SJCRH30 (cell line): ENCODE measurements at regions not wholly inside any gene's neighbourhood (a gene's known extent, or its start where the extent isn't known, plus 50 kb on each side); places are given as distances from the start of the nearest gene placed in this dataset.
A peak's percentile ranks its signal among the peaks of the same experiment; 100 is the strongest.
"Not testable (repeated sequence)": the region's sequence is repeated elsewhere in the genome, so short reads cannot be mapped to it uniquely, and the experiment has no call there.

Source experiments
- DNase-seq, 2 experiments: peaks; one replicate each; pipeline ENCODE4 v3.0.0-alpha.2; 2015 to 2020
- H3K27ac ChIP-seq: fragments of 250-450 bp; sonication (Bioruptor Pico); 2 replicates; pipeline ENCODE4 v1.5.1; 2020; ENCODE audit warnings: mild to moderate bottlenecking, moderate library complexity
- H3K27me3 ChIP-seq: fragments of 250-450 bp; sonication (Bioruptor Pico); 2 replicates; pipeline ENCODE4 v1.5.1; 2020; ENCODE audit warnings: mild to moderate bottlenecking, moderate library complexity
- H3K36me3 ChIP-seq: fragments of 250-450 bp; sonication (Bioruptor Pico); 2 replicates; pipeline ENCODE4 v1.5.1; 2020; ENCODE audit warnings: mild to moderate bottlenecking, moderate library complexity
- H3K4me1 ChIP-seq: fragments of 250-450 bp; sonication (Bioruptor Pico); 2 replicates; pipeline ENCODE4 v1.5.1; 2020; ENCODE audit warnings: mild to moderate bottlenecking, moderate library complexity
- H3K4me3 ChIP-seq: fragments of 250-450 bp; sonication (Bioruptor Pico); 2 replicates; pipeline ENCODE4 v1.5.1; 2020; ENCODE audit warnings: mild to moderate bottlenecking, moderate library complexity
- H3K9me3 ChIP-seq: fragments of 250-450 bp; sonication (Bioruptor Pico); replicated peaks from 2 replicates; pipeline ENCODE4 v1.5.1; 2020; ENCODE audit warnings: mild to moderate bottlenecking, moderate library complexity

GRCh38 chr3:191688756-191689433 is 227.9 kb downstream of the PYDC2 start:
- Histone ChIP-seq H3K27me3 (no peaks in the 10 kb centered on the region), H3K4me3 (no peak overlapping the region), H3K27ac (no peak overlapping the region), H3K36me3 (no peaks in the 10 kb centered on the region), H3K9me3 (no peaks in the 10 kb centered on the region), H3K4me1 (no peaks in the 10 kb centered on the region)
- DNase-seq, result no peak

- H3K27me3 ChIP-seq, H3K27ac ChIP-seq, H3K4me1 ChIP-seq, H3K36me3 ChIP-seq, DNase-seq, H3K4me3 ChIP-seq, H3K9me3 ChIP-seq: not testable (repeated sequence)
Observed at GRCh38 chr3:191691184-191691583, 230.2 kb downstream of the PYDC2 start.

GRCh38 chr3:191695131-191695814 is 234.3 kb downstream of the PYDC2 start:
- Histone ChIP-seq H3K4me3 (no peak overlapping the region), H3K27ac (no peak overlapping the region), H3K4me1 (no peaks in the 10 kb centered on the region), H3K27me3 (no peaks in the 10 kb centered on the region), H3K9me3 (no peaks in the 10 kb centered on the region), H3K36me3 (no peaks in the 10 kb centered on the region)
- no peak for DNase-seq

GRCh38 chr3:191695815-191696153 is 234.8 kb downstream of the PYDC2 start:
- no peak for DNase-seq
- no peaks in the 10 kb centered on the region for H3K36me3 ChIP-seq
- H3K27me3 ChIP-seq, result no peaks in the 10 kb centered on the region
- H3K27ac ChIP-seq, result no peak overlapping the region
- H3K4me3 ChIP-seq, result no peak overlapping the region
- H3K4me1 ChIP-seq, result no peaks in the 10 kb centered on the region
- no peaks in the 10 kb centered on the region for H3K9me3 ChIP-seq

GRCh38 chr3:191696348-191696747 is 235.4 kb downstream of the PYDC2 start:
- Histone ChIP-seq H3K4me1 (no peaks in the 10 kb centered on the region), H3K36me3 (no peaks in the 10 kb centered on the region), H3K27ac (no peak overlapping the region), H3K9me3 (no peaks in the 10 kb centered on the region), H3K27me3 (no peaks in the 10 kb centered on the region), H3K4me3 (no peak overlapping the region)
- no peak for DNase-seq

GRCh38 chr3:191699546-191699945 is 238.6 kb downstream of the PYDC2 start:
- Histone ChIP-seq H3K4me3 (no peak overlapping the region), H3K27ac (no peak overlapping the region), H3K9me3 (no peaks in the 10 kb centered on the region), H3K27me3 (no peaks in the 10 kb centered on the region), H3K36me3 (no peaks in the 10 kb centered on the region), H3K4me1 (no peaks in the 10 kb centered on the region)
- DNase-seq, result no peak

GRCh38 chr3:191702121-191702520 is 241.2 kb downstream of the PYDC2 start:
- Histone ChIP-seq H3K27me3 (no peaks in the 10 kb centered on the region), H3K36me3 (no peaks in the 10 kb centered on the region), H3K4me1 (no peaks in the 10 kb centered on the region), H3K4me3 (no peak overlapping the region), H3K9me3 (no peaks in the 10 kb centered on the region), H3K27ac (no peak overlapping the region)
- DNase-seq, result no peak

- Histone ChIP-seq H3K27ac (no peak overlapping the region), H3K9me3 (no peaks in the 10 kb centered on the region), H3K4me1 (no peaks in the 10 kb centered on the region), H3K4me3 (no peak overlapping the region), H3K36me3 (no peaks in the 10 kb centered on the region), H3K27me3 (no peaks in the 10 kb centered on the region)
- no peak for DNase-seq
Observed at GRCh38 chr3:191707817-191708216, 246.9 kb downstream of the PYDC2 start.

- Histone ChIP-seq H3K9me3 (no peaks in the 10 kb centered on the region), H3K27me3 (no peaks in the 10 kb centered on the region), H3K4me1 (no peaks in the 10 kb centered on the region), H3K36me3 (no peaks in the 10 kb centered on the region), H3K4me3 (no peak overlapping the region), H3K27ac (no peak overlapping the region)
- DNase-seq, result no peak
Observed at GRCh38 chr3:191715585-191715984, 254.6 kb downstream of the PYDC2 start.

GRCh38 chr3:191721390-191721861 is 260.5 kb downstream of the PYDC2 start:
- Histone ChIP-seq H3K4me3 (no peak overlapping the region), H3K36me3 (no peaks in the 10 kb centered on the region), H3K27me3 (no peaks in the 10 kb centered on the region), H3K27ac (no peak overlapping the region), H3K4me1 (no peaks in the 10 kb centered on the region), H3K9me3 (no peaks in the 10 kb centered on the region)
- DNase-seq, result no peak

GRCh38 chr3:191721990-191722389 is 261.0 kb downstream of the PYDC2 start:
- H3K4me3 ChIP-seq, result no peak overlapping the region
- H3K9me3 ChIP-seq, result no peaks in the 10 kb centered on the region
- H3K36me3 ChIP-seq, result no peaks in the 10 kb centered on the region
- H3K27ac ChIP-seq, result no peak overlapping the region
- no peaks in the 10 kb centered on the region for H3K27me3 ChIP-seq
- no peaks in the 10 kb centered on the region for H3K4me1 ChIP-seq
- no peak for DNase-seq

- H3K9me3 ChIP-seq, result no peaks in the 10 kb centered on the region
- H3K27me3 ChIP-seq, result no peaks in the 10 kb centered on the region
- no peaks in the 10 kb centered on the region for H3K4me1 ChIP-seq
- H3K27ac ChIP-seq, result no peak overlapping the region
- no peak overlapping the region for H3K4me3 ChIP-seq
- DNase-seq, result no peak
- no peaks in the 10 kb centered on the region for H3K36me3 ChIP-seq
Observed at GRCh38 chr3:191727338-191727737, 266.4 kb downstream of the PYDC2 start.

- no peaks in the 10 kb centered on the region for H3K9me3 ChIP-seq
- no peaks in the 10 kb centered on the region for H3K36me3 ChIP-seq
- H3K4me3 ChIP-seq, result no peak overlapping the region
- no peak for DNase-seq
- no peak overlapping the region for H3K27ac ChIP-seq
- H3K4me1 ChIP-seq, result no peaks in the 10 kb centered on the region
- no peaks in the 10 kb centered on the region for H3K27me3 ChIP-seq
Observed at GRCh38 chr3:191728186-191728585, 267.2 kb downstream of the PYDC2 start.

GRCh38 chr3:191737742-191738141 is 276.8 kb downstream of the PYDC2 start:
- Histone ChIP-seq H3K4me3 (no peak overlapping the region), H3K9me3 (no peaks in the 10 kb centered on the region), H3K4me1 (no peaks in the 10 kb centered on the region), H3K27ac (no peak overlapping the region), H3K27me3 (no peaks in the 10 kb centered on the region), H3K36me3 (no peaks in the 10 kb centered on the region)
- DNase-seq, result no peak

- Histone ChIP-seq H3K27me3 (no peaks in the 10 kb centered on the region), H3K4me1 (no peaks in the 10 kb centered on the region), H3K4me3 (no peak overlapping the region), H3K36me3 (no peaks in the 10 kb centered on the region), H3K9me3 (no peaks in the 10 kb centered on the region), H3K27ac (no peak overlapping the region)
- DNase-seq, result no peak
Observed at GRCh38 chr3:191740712-191741111, 279.7 kb downstream of the PYDC2 start.

- H3K27ac ChIP-seq, H3K9me3 ChIP-seq, H3K4me3 ChIP-seq, H3K4me1 ChIP-seq, H3K36me3 ChIP-seq, H3K27me3 ChIP-seq: not testable (repeated sequence)
- DNase-seq, result peak; percentile 1 to 3
Observed at GRCh38 chr3:191741847-191742350, 280.9 kb downstream of the PYDC2 start.
